HG02981 (cell line): ENCODE measurements at regions not wholly inside any gene's neighbourhood (a gene's known extent, or its start where the extent isn't known, plus 50 kb on each side); places are given as distances from the start of the nearest gene placed in this dataset.

Source experiments
- ATAC-seq: cut with Tn5 transposase; IDR thresholded peaks from one replicate; pipeline ENCODE4 v1.9.1; 2021; ENCODE audit warnings: mild to moderate bottlenecking, moderate library complexity; ENCODE audit not compliant: unreplicated experiment

- ATAC-seq: no peak
These were observed 528.3 kb upstream of the ATXN8OS start for GRCh38 chr13:69579351-69579750.

- ATAC-seq: no peak
These were observed 535.9 kb upstream of the ATXN8OS start for GRCh38 chr13:69571606-69572323.

GRCh38 chr13:69567514-69567913 is 540.1 kb upstream of the ATXN8OS start:
- no peak for ATAC-seq

- no peak for ATAC-seq
These were observed 541.4 kb upstream of the ATXN8OS start for GRCh38 chr13:69566104-69566716.

GRCh38 chr13:69565334-69565733 is 542.3 kb upstream of the ATXN8OS start:
- ATAC-seq: no peak

- ATAC-seq: no peak
These were observed 551.0 kb upstream of the ATXN8OS start for GRCh38 chr13:69556540-69557196.

- no peak for ATAC-seq
These were observed 553.6 kb upstream of the ATXN8OS start for GRCh38 chr13:69553976-69554375.

GRCh38 chr13:69551193-69551592 is 556.4 kb upstream of the ATXN8OS start:
- ATAC-seq: no peak

- ATAC-seq: no peak
These were observed 559.8 kb upstream of the ATXN8OS start for GRCh38 chr13:69547780-69548179.

GRCh38 chr13:69545551-69545950 is 562.1 kb upstream of the ATXN8OS start:
- ATAC-seq: no peak

- ATAC-seq: no peak
These were observed 583.0 kb upstream of the ATXN8OS start for GRCh38 chr13:69524459-69525150.

GRCh38 chr13:69496981-69497380 is 610.6 kb upstream of the ATXN8OS start:
- ATAC-seq: no peak

GRCh38 chr13:69495096-69495495 is 612.5 kb upstream of the ATXN8OS start:
- no peak for ATAC-seq

GRCh38 chr13:69487576-69487975 is 620.0 kb upstream of the ATXN8OS start:
- ATAC-seq: no peak

- no peak for ATAC-seq
These were observed 621.5 kb upstream of the ATXN8OS start for GRCh38 chr13:69485991-69486592.

GRCh38 chr13:69477451-69477850 is 630.2 kb upstream of the ATXN8OS start:
- no peak for ATAC-seq

GRCh38 chr13:69474011-69474685 is 633.5 kb upstream of the ATXN8OS start:
- no peak for ATAC-seq

GRCh38 chr13:69468624-69469023 is 639.0 kb upstream of the ATXN8OS start:
- ATAC-seq: no peak

GRCh38 chr13:69461397-69461796 is 646.2 kb upstream of the ATXN8OS start:
- no peak for ATAC-seq

GRCh38 chr13:69459346-69459745 is 648.3 kb upstream of the ATXN8OS start:
- no peak for ATAC-seq

GRCh38 chr13:69458013-69458412 is 649.6 kb upstream of the ATXN8OS start:
- ATAC-seq: no peak
